GM19035 (cell line): ENCODE measurements at regions not wholly inside any gene's neighbourhood (a gene's known extent, or its start where the extent isn't known, plus 50 kb on each side); places are given as distances from the start of the nearest gene placed in this dataset.
"Not testable (repeated sequence)": the region's sequence is repeated elsewhere in the genome, so short reads cannot be mapped to it uniquely, and the experiment has no call there.

Experiments used
- ATAC-seq: cut with Tn5 transposase; IDR thresholded peaks from one replicate; pipeline ENCODE4 v1.9.1; 2021; ENCODE audit not compliant: unreplicated experiment

GRCh38 chr4:149870008-149870407, 54.4 kb upstream of the IQCM start:
- ATAC-seq: no peak

GRCh38 chr4:149881744-149882143, 66.1 kb upstream of the IQCM start:
- no peak for ATAC-seq

GRCh38 chr4:149882251-149882650, 66.6 kb upstream of the IQCM start:
- ATAC-seq: no peak

GRCh38 chr4:149884046-149884445, 68.4 kb upstream of the IQCM start:
- ATAC-seq: no peak

- ATAC-seq: no peak
Measured at GRCh38 chr4:149884529-149885181, 69.0 kb upstream of the IQCM start.

- no peak for ATAC-seq
Measured at GRCh38 chr4:149885896-149886295, 70.3 kb upstream of the IQCM start.

- no peak for ATAC-seq
Measured at GRCh38 chr4:149886786-149887490, 71.3 kb upstream of the IQCM start.

- no peak for ATAC-seq
Measured at GRCh38 chr4:149889991-149890390, 74.3 kb upstream of the IQCM start.

- ATAC-seq: no peak
Measured at GRCh38 chr4:149890531-149890930, 74.9 kb upstream of the IQCM start.

GRCh38 chr4:149891426-149891825, 75.8 kb upstream of the IQCM start:
- ATAC-seq: no peak

- no peak for ATAC-seq
Measured at GRCh38 chr4:149896432-149896831, 80.8 kb upstream of the IQCM start.

- ATAC-seq: no peak
Measured at GRCh38 chr4:149897783-149898182, 82.1 kb upstream of the IQCM start.

GRCh38 chr4:149901128-149901527, 85.5 kb upstream of the IQCM start:
- no peak for ATAC-seq

- no peak for ATAC-seq
Measured at GRCh38 chr4:149902242-149902641, 86.6 kb upstream of the IQCM start.

GRCh38 chr4:149910177-149910576, 94.5 kb upstream of the IQCM start:
- ATAC-seq: no peak

- no peak for ATAC-seq
Measured at GRCh38 chr4:149910604-149911350, 95.1 kb upstream of the IQCM start.

- ATAC-seq: no peak
Measured at GRCh38 chr4:149911354-149911753, 95.7 kb upstream of the IQCM start.

GRCh38 chr4:149912000-149912399, 96.4 kb upstream of the IQCM start:
- no peak for ATAC-seq

GRCh38 chr4:149914119-149915115, 98.8 kb upstream of the IQCM start:
- no peak for ATAC-seq

GRCh38 chr4:149915735-149916134, 100.1 kb upstream of the IQCM start:
- ATAC-seq: not testable (repeated sequence)

GRCh38 chr4:149923736-149924135, 108.1 kb upstream of the IQCM start:
- no peak for ATAC-seq
